Effector memory CD4-positive, alpha-beta T cell (primary cell): ENCODE measurements at regions not wholly inside any gene's neighbourhood (a gene's known extent, or its start where the extent isn't known, plus 50 kb on each side); places are given as distances from the start of the nearest gene placed in this dataset.

Source experiments
- DNase-seq, 3 donors: peaks; one replicate each; pipeline ENCODE4 v3.0.0-alpha.2; 2020
- H3K27ac ChIP-seq: 2 replicates; pipeline ENCODE4 v1.7.0; 2013; ENCODE audit warnings: mild to moderate bottlenecking, low read length, moderate library complexity; ENCODE audit not compliant: insufficient read depth, poor library complexity, severe bottlenecking
- H3K27me3 ChIP-seq: replicated peaks from 2 replicates; pipeline ENCODE4 v1.7.0; 2013; ENCODE audit warnings: mild to moderate bottlenecking, low read length; ENCODE audit not compliant: insufficient read depth, control insufficient read depth, poor library complexity, severe bottlenecking
- H3K36me3 ChIP-seq: 2 replicates; pipeline ENCODE4 v1.7.0; 2013; ENCODE audit warnings: mild to moderate bottlenecking, low read length, moderate library complexity; ENCODE audit not compliant: control insufficient read depth, insufficient read depth
- H3K4me1 ChIP-seq: 2 replicates; pipeline ENCODE4 v1.7.0; 2013; ENCODE audit warnings: low read length, mild to moderate bottlenecking; ENCODE audit not compliant: control insufficient read depth, insufficient read depth, poor library complexity, severe bottlenecking
- H3K4me3 ChIP-seq: 2 replicates; pipeline ENCODE4 v1.7.0; 2013; ENCODE audit warnings: low read length, low read depth, mild to moderate bottlenecking; ENCODE audit not compliant: insufficient read depth, poor library complexity, severe bottlenecking
- H3K9me3 ChIP-seq: 2 replicates; pipeline ENCODE4 v1.7.0; 2013; ENCODE audit warnings: mild to moderate bottlenecking, low read length, moderate library complexity; ENCODE audit not compliant: control insufficient read depth

GRCh38 chrX:20547611-20548051 lies 280.9 kb upstream of the RPS6KA3 start:
- Histone ChIP-seq H3K4me1 (no peaks in the 10 kb centered on the region), H3K27ac (no peak overlapping the region), H3K36me3 (no peaks in the 10 kb centered on the region), H3K4me3 (no peak overlapping the region), H3K9me3 (no peaks in the 10 kb centered on the region), H3K27me3 (no peaks in the 10 kb centered on the region)
- no peak for DNase-seq

GRCh38 chrX:20545538-20545937 lies 278.8 kb upstream of the RPS6KA3 start:
- DNase-seq: no peak
- Histone ChIP-seq H3K4me1 (no peaks in the 10 kb centered on the region), H3K4me3 (no peak overlapping the region), H3K27me3 (no peaks in the 10 kb centered on the region), H3K36me3 (no peaks in the 10 kb centered on the region), H3K9me3 (no peaks in the 10 kb centered on the region), H3K27ac (no peak overlapping the region)

- Histone ChIP-seq H3K4me3 (no peak overlapping the region), H3K27ac (no peak overlapping the region), H3K27me3 (no peaks in the 10 kb centered on the region), H3K4me1 (no peaks in the 10 kb centered on the region), H3K36me3 (no peaks in the 10 kb centered on the region), H3K9me3 (no peaks in the 10 kb centered on the region)
- DNase-seq: no peak
Measured at GRCh38 chrX:20542072-20542471, 275.4 kb upstream of the RPS6KA3 start.

- no peaks in the 10 kb centered on the region for H3K4me1 ChIP-seq
- H3K4me3 ChIP-seq: no peak overlapping the region
- no peak overlapping the region for H3K27ac ChIP-seq
- no peaks in the 10 kb centered on the region for H3K9me3 ChIP-seq
- H3K36me3 ChIP-seq: no peaks in the 10 kb centered on the region
- H3K27me3 ChIP-seq: no peaks in the 10 kb centered on the region
- no peak for DNase-seq
Measured at GRCh38 chrX:20538974-20539373, 272.3 kb upstream of the RPS6KA3 start.

- no peak for DNase-seq
- Histone ChIP-seq H3K27ac (no peak overlapping the region), H3K4me1 (no peaks in the 10 kb centered on the region), H3K4me3 (no peak overlapping the region), H3K27me3 (peaks cover 3% of the 10 kb centered on the region), H3K9me3 (no peaks in the 10 kb centered on the region), H3K36me3 (no peaks in the 10 kb centered on the region)
Measured at GRCh38 chrX:20531667-20532066, 265.0 kb upstream of the RPS6KA3 start.

- H3K27ac ChIP-seq: no peak overlapping the region
- H3K4me3 ChIP-seq: no peak overlapping the region
- no peaks in the 10 kb centered on the region for H3K9me3 ChIP-seq
- no peaks in the 10 kb centered on the region for H3K4me1 ChIP-seq
- H3K27me3 ChIP-seq: peaks cover 3% of the 10 kb centered on the region
- no peaks in the 10 kb centered on the region for H3K36me3 ChIP-seq
- peak in 1 of 3 donors; percentile 14 for DNase-seq
Measured at GRCh38 chrX:20530406-20530921, 263.8 kb upstream of the RPS6KA3 start.

- no peak overlapping the region for H3K4me3 ChIP-seq
- H3K36me3 ChIP-seq: no peaks in the 10 kb centered on the region
- H3K4me1 ChIP-seq: no peaks in the 10 kb centered on the region
- no peak overlapping the region for H3K27ac ChIP-seq
- no peaks in the 10 kb centered on the region for H3K9me3 ChIP-seq
- peaks cover 3% of the 10 kb centered on the region for H3K27me3 ChIP-seq
- DNase-seq: no peak
Measured at GRCh38 chrX:20529711-20530110, 263.0 kb upstream of the RPS6KA3 start.

GRCh38 chrX:20529301-20529700 lies 262.6 kb upstream of the RPS6KA3 start:
- H3K4me3 ChIP-seq: no peak overlapping the region
- no peaks in the 10 kb centered on the region for H3K36me3 ChIP-seq
- no peak for DNase-seq
- H3K27ac ChIP-seq: no peak overlapping the region
- H3K27me3 ChIP-seq: peaks cover 3% of the 10 kb centered on the region
- no peaks in the 10 kb centered on the region for H3K9me3 ChIP-seq
- no peaks in the 10 kb centered on the region for H3K4me1 ChIP-seq

- no peak overlapping the region for H3K27ac ChIP-seq
- H3K27me3 ChIP-seq: peaks cover 3% of the 10 kb centered on the region
- no peaks in the 10 kb centered on the region for H3K9me3 ChIP-seq
- H3K4me3 ChIP-seq: no peak overlapping the region
- no peaks in the 10 kb centered on the region for H3K36me3 ChIP-seq
- DNase-seq: no peak
- no peaks in the 10 kb centered on the region for H3K4me1 ChIP-seq
Measured at GRCh38 chrX:20527558-20528011, 260.9 kb upstream of the RPS6KA3 start.

GRCh38 chrX:20527041-20527440 lies 260.3 kb upstream of the RPS6KA3 start:
- Histone ChIP-seq H3K9me3 (no peaks in the 10 kb centered on the region), H3K4me1 (no peaks in the 10 kb centered on the region), H3K4me3 (no peak overlapping the region), H3K27ac (no peak overlapping the region), H3K36me3 (no peaks in the 10 kb centered on the region), H3K27me3 (no peaks in the 10 kb centered on the region)
- no peak for DNase-seq
